ENCODE measurements at regions not wholly inside any gene's neighbourhood (a gene's known extent, or its start where the extent isn't known, plus 50 kb on each side); places are given as distances from the start of the nearest gene placed in this dataset.

DNA sequence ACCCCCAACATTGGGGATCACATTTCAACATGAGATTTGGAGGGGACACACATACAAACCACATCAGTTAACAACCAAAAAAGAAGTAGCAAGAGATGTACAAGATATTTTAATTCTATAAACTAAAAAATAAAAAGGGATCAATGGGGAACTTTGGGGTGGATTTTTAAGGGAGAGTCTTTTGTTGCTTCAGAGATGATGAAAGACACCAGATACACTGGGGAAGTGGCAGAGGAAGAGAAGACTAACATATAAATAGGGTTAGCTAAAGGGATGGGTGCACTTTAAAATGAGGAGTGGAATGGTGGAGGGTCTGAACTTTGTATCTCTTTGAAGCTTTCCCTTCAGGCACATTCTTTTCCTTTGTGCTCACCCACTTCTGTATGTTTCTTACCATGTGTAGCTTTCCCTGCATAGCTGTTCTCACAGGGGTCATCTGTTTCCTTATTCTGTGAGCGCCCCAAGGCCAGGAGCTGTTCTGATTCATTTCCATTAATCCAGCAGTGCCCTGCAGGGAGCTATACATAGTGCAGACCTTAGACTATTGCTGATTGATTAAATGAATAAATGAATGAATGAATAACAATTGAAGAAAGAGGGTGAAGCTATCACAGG is 531.6 kb upstream of the KLF4 start:
- TF ChIP-seq CTCF (IDR thresholded peaks at IDR 0.05) (no peak), ZFX (IDR thresholded peaks at IDR 0.05; ENCODE audit: borderline replicate concordance) (no peak)

Measured in 22Rv1 (cell line).